ENCODE measurements at regions not wholly inside any gene's neighbourhood (a gene's known extent, or its start where the extent isn't known, plus 50 kb on each side); places are given as distances from the start of the nearest gene placed in this dataset.

DNA sequence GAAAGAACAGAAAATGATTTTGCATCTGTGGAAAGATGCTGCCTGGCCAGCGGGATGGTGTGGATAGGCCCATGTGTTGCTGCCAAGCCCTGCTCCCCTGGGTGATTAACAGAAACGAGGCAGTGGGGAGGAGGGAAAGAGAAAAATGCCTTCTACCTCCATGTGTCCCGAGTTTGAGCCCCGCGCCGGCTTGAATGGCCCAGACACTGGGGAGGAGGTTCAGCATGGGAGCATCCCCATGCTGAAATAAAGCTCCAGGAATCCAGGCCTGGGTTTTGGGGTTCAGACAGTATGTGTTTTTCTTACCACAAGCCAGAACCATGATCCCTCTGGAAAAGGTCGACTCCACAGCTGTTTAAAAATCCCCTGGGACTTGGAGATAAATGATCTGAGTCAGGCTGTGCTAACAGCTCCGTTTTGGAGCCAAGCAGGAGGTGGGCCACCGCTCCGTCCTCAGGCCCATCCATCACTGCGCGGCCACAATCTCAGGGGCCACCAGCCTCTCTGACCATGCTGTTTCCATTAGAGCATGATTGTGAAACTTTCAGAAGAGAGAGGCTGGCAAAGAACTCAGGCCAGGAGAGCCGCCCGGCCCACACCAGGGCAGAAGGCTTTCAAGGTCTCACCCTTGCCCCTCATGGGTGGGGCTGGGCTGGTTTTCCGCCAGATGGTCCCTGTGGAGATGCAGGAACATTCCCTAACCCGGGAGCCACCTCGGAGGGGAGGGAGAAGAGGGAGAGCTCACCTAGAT lies 299.7 kb downstream of the ZEB1 start:
- no peak for TF ChIP-seq POLR2A (IDR thresholded peaks at IDR 0.05)
- TF ChIP-seq CTCF (IDR thresholded peaks at IDR 0.05): no peak
- TF ChIP-seq POLR2AphosphoS5 (IDR thresholded peaks at IDR 0.05): no peak
